HCT116 (cell line): ENCODE measurements at regions not wholly inside any gene's neighbourhood (a gene's known extent, or its start where the extent isn't known, plus 50 kb on each side); places are given as distances from the start of the nearest gene placed in this dataset.

Experiments used
- ATAC-seq: fragments of 200-7000 bp; cut with Tn5 transposase; 2 replicates; pipeline ENCODE4 v1.9.1; 2020; ENCODE audit warnings: mild to moderate bottlenecking, moderate library complexity
- BruUV-seq: library from RNA; stranded (reverse); fragments of 400-500 nt; replicated peaks from 2 replicates; lab custom pipeline; 2021; lab: Mats Ljungman, UMichigan
- CTCF ChIA-PET: fragments of 300-600 bp; sonication (Branson Sonifier 250); formaldehyde crosslinking; loops from one replicate; lab custom pipeline; 2021; ENCODE audit warnings: antibody characterized with exemption; lab: Charles Lee
- POLR2A ChIA-PET: fragments of 300-600, 350-600 bp; sonication (Branson Sonifier 250); formaldehyde crosslinking; loops from one replicate; lab custom pipeline; 2021; ENCODE audit warnings: antibody characterized with exemption; lab: Charles Lee
- RAD21 ChIA-PET, 2 experiments: fragments of 300-600 bp; sonication (Branson Sonifier 250); formaldehyde crosslinking; loops; one replicate each; lab custom pipeline; 2023; ENCODE audit warnings: low total read pairs in 2 of 2; ENCODE audit not compliant: uncharacterized antibody in 2 of 2, unreplicated experiment in 2 of 2, low non-redundant PET in 1 of 2; lab: Charles Lee
- DNase-seq: peaks from one replicate; pipeline ENCODE4 v3.0.0-alpha.2; 2010; ENCODE audit warnings: low read depth, low spot score
- H2AFZ ChIP-seq: fragments of 200-600 bp; shearing (Covaris generic), sonication (generic); 2 replicates; pipeline ENCODE4 v1.6.1; 2017; ENCODE audit warnings: low read depth, mixed run types, mixed read lengths, antibody characterized with exemption, low read length; ENCODE audit not compliant: poor library complexity, severe bottlenecking
- H3K27ac ChIP-seq: 2 replicates; pipeline ENCODE4 v1.5.1; 2012; ENCODE audit warnings: low read depth, low read length
- H3K27me3 ChIP-seq: fragments of 200-600 bp; sonication (generic); 2 replicates; pipeline ENCODE4 v1.6.1; 2016; ENCODE audit warnings: mixed run types, low read length, mixed read lengths; ENCODE audit not compliant: insufficient read depth
- H3K36me3 ChIP-seq, 2 experiments: fragments of 200-500 bp in 1 of 2; fragments of 200-600 bp in 1 of 2; sonication (Bioruptor generic) in 1 of 2; sonication (generic) in 1 of 2; 2 replicates each; pipeline versions ENCODE4 v1.5.1 to v1.6.1; 2014 to 2016; ENCODE audit warnings: low read length in 2 of 2, inconsistent platforms in 1 of 2, mixed read lengths in 1 of 2, mixed run types in 1 of 2; ENCODE audit not compliant: insufficient read depth in 2 of 2, control insufficient read depth in 1 of 2
- H3K4me1 ChIP-seq, 2 experiments: fragments of 200-600 bp in 1 of 2; sonication (generic) in 1 of 2; 2 replicates each; pipeline versions ENCODE4 v1.5.1 to v1.6.1; 2012 to 2017; ENCODE audit warnings: low read length in 2 of 2, inconsistent platforms in 1 of 2, mild to moderate bottlenecking in 1 of 2, mixed read lengths in 1 of 2, mixed run types in 1 of 2, moderate library complexity in 1 of 2; ENCODE audit not compliant: insufficient read depth in 2 of 2, control insufficient read depth in 1 of 2
- H3K4me2 ChIP-seq: fragments of 200-600 bp; sonication (generic); 2 replicates; pipeline ENCODE4 v1.6.1; 2017; ENCODE audit warnings: mixed run types, low read length, mixed read lengths
- H3K4me3 ChIP-seq, 2 experiments: fragments of 200-600 bp in 1 of 2; sonication (generic) in 1 of 2; replicated peaks in 1 of 2; 2 replicates each; pipeline ENCODE4 v1.5.1; 2011 to 2016; ENCODE audit warnings: low read length in 2 of 2, control low read depth in 1 of 2, low read depth in 1 of 2, mild to moderate bottlenecking in 1 of 2, mixed read lengths in 1 of 2, mixed run types in 1 of 2
- H3K79me2 ChIP-seq: fragments of 200-600 bp; sonication (generic); 2 replicates; pipeline ENCODE4 v1.6.1; 2017; ENCODE audit warnings: mild to moderate bottlenecking, mixed run types, low read length, moderate library complexity, mixed read lengths; ENCODE audit not compliant: insufficient read depth
- H3K9ac ChIP-seq: fragments of 200-600 bp; sonication (generic); 2 replicates; pipeline ENCODE4 v1.6.1; 2016; ENCODE audit warnings: low read length, mixed read lengths
- H3K9me2 ChIP-seq: fragments of 200-600 bp; sonication (generic), shearing (Covaris generic); 2 replicates; pipeline ENCODE4 v1.6.1; 2017; ENCODE audit warnings: mixed run types, mild to moderate bottlenecking, moderate library complexity; ENCODE audit not compliant: insufficient read depth
- H3K9me3 ChIP-seq, 2 experiments: fragments of 200-500 bp in 1 of 2; fragments of 200-600 bp in 1 of 2; sonication (Bioruptor generic) in 1 of 2; sonication (generic) in 1 of 2; 2 replicates each; pipeline ENCODE4 v1.6.1; 2014 to 2017; ENCODE audit warnings: low read length in 2 of 2, mixed read lengths in 2 of 2, inconsistent platforms in 1 of 2, low read depth in 1 of 2, mild to moderate bottlenecking in 1 of 2, mixed run types in 1 of 2, moderate library complexity in 1 of 2; ENCODE audit not compliant: control insufficient read depth in 1 of 2, insufficient read depth in 1 of 2
- H4K20me1 ChIP-seq: fragments of 200-600 bp; sonication (generic), shearing (Covaris generic); 2 replicates; pipeline ENCODE4 v1.6.1; 2017; ENCODE audit warnings: mixed run types, mild to moderate bottlenecking, moderate library complexity; ENCODE audit not compliant: insufficient read depth
- CBX3 ChIP-seq: IDR thresholded peaks from 2 replicates; pipeline ENCODE4 v1.6.1; 2012; ENCODE audit warnings: low read depth
- ELF1 ChIP-seq: IDR thresholded peaks from 2 replicates; pipeline ENCODE4 v1.6.1; 2012; ENCODE audit warnings: low read depth, borderline replicate concordance
- EZH2 ChIP-seq: fragments of 200-600 bp; sonication (generic); IDR thresholded peaks from 2 replicates; pipeline ENCODE4 v1.6.1; 2017; ENCODE audit warnings: antibody characterized with exemption, mixed run types
- RAD21 ChIP-seq: IDR thresholded peaks from 2 replicates; pipeline ENCODE4 v1.6.1; 2012; ENCODE audit warnings: low read depth, mild to moderate bottlenecking
- REST ChIP-seq: IDR thresholded peaks from 2 replicates; pipeline ENCODE4 v1.6.1; 2012; ENCODE audit warnings: low read depth
- SP1 ChIP-seq: IDR thresholded peaks from 2 replicates; pipeline ENCODE4 v1.6.1; 2012; ENCODE audit warnings: low read depth
- TCF7L2 ChIP-seq: IDR thresholded peaks from 2 replicates; pipeline ENCODE4 v1.7.0; 2011; ENCODE audit warnings: borderline replicate concordance, inconsistent platforms; ENCODE audit not compliant: insufficient read depth, insufficient read length; ENCODE audit errors: extremely low read depth
- YY1 ChIP-seq: IDR thresholded peaks from 2 replicates; pipeline ENCODE4 v1.6.1; 2011; ENCODE audit warnings: low read length, low read depth, moderate library complexity, mild to moderate bottlenecking; ENCODE audit not compliant: insufficient replicate concordance; ENCODE audit errors: extremely low read depth
- ZFX ChIP-seq: fragments of 450-650 bp; IDR thresholded peaks from 2 replicates; pipeline ENCODE4 v1.6.1; 2017
- intact Hi-C: fragments of 100-400 bp; cut with micrococcal nuclease; formaldehyde crosslinking; loops from 2 replicates; pipeline ENCODE4 v1.10.0; 2022

GRCh38 chr4:17376205-17376604 is 135.7 kb downstream of the QDPR start:
- intact Hi-C loops = no loop called here

GRCh38 chr4:17373666-17374065 is 138.2 kb downstream of the QDPR start:
- no peak for ATAC-seq
- Histone ChIP-seq H3K4me1 (no peaks in the 10 kb centered on the region), H3K9me2 (no peaks in the 10 kb centered on the region), H3K79me2 (no peaks in the 10 kb centered on the region), H4K20me1 (no peaks in the 10 kb centered on the region), H3K4me3 (no peak overlapping the region), H3K9ac (no peak overlapping the region), H3K4me2 (no peak overlapping the region), H3K36me3 (no peaks in the 10 kb centered on the region), H3K27me3 (no peaks in the 10 kb centered on the region; the same call in 1 of the 2 replicates), H3K9me3 (no peaks in the 10 kb centered on the region), H3K27ac (no peak overlapping the region), H2AFZ (no peak overlapping the region)
- ChIA-PET CTCF (no interaction called here), POLR2A (no interaction called here), RAD21 (no interaction called here)
- TF ChIP-seq CBX3 (no peak), ZFX (no peak)
- DNase-seq = no peak
- no TSS peak for BruUV-seq
- intact Hi-C loops = no loop called here

More at GRCh38 chr4:17376205-17376604, 135.7 kb downstream of the QDPR start:
- Histone ChIP-seq H3K36me3 (no peaks in the 10 kb centered on the region), H3K9me3 (no peaks in the 10 kb centered on the region), H3K27me3 (no peaks in the 10 kb centered on the region; the same call in 1 of the 2 replicates), H3K9me2 (no peaks in the 10 kb centered on the region), H3K4me1 (no peaks in the 10 kb centered on the region), H3K4me3 (no peak overlapping the region), H4K20me1 (no peaks in the 10 kb centered on the region), H2AFZ (no peak overlapping the region), H3K27ac (no peak overlapping the region), H3K4me2 (no peak overlapping the region), H3K79me2 (no peaks in the 10 kb centered on the region), H3K9ac (no peak overlapping the region)
- ChIA-PET RAD21 (no interaction called here), POLR2A (no interaction called here), CTCF (no interaction called here)
- DNase-seq = no peak
- ATAC-seq = no peak
- TF ChIP-seq ZFX = no peak
- BruUV-seq = no TSS peak

- Histone ChIP-seq H3K4me3 (no peak overlapping the region), H3K4me2 (no peak overlapping the region), H3K4me1 (no peaks in the 10 kb centered on the region), H3K9me2 (no peaks in the 10 kb centered on the region), H3K36me3 (no peaks in the 10 kb centered on the region), H4K20me1 (no peaks in the 10 kb centered on the region), H3K9me3 (no peaks in the 10 kb centered on the region), H3K79me2 (no peaks in the 10 kb centered on the region), H2AFZ (no peak overlapping the region), H3K9ac (no peak overlapping the region), H3K27ac (no peak overlapping the region), H3K27me3 (no peaks in the 10 kb centered on the region; the same call in 1 of the 2 replicates)
- RAD21 ChIA-PET = no interaction called here
- ATAC-seq = no peak
- CTCF ChIA-PET = no interaction called here
- no TSS peak for BruUV-seq
- no peak for DNase-seq
- POLR2A ChIA-PET = no interaction called here
- intact Hi-C loops = no loop called here
- TF ChIP-seq ELF1 (no peak), YY1 (no peak), ZFX (no peak), TCF7L2 (no peak), EZH2 (no peak), CBX3 (no peak), SP1 (no peak), RAD21 (no peak), REST (no peak)
Measured at GRCh38 chr4:17370818-17371217, 141.1 kb downstream of the QDPR start.
